ENCODE measurements at regions not wholly inside any gene's neighbourhood (a gene's known extent, or its start where the extent isn't known, plus 50 kb on each side); places are given as distances from the start of the nearest gene placed in this dataset.

DNA sequence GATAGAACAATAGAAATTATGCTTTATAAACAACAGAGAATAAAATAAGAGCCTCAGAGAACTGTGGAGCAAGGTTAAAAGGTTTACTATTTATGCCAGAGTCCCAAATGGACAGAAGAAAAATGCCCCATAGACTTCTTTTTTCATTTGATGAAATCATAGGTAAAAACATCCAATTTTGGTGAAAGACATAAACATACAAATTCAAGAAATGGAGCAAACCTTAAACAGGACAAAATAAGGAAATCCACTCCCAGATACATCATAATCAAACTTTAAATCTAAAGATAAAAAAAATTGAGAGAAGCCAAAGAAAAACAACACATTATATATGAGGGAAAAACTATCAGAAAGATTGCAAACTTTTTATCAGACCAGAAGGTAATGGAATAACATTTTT lies 182.8 kb downstream of the GADD45G start:
- Mint-ChIP-seq H3K4me1 (peaks cover 7% of the 10 kb centered on the region), H3K27ac (no peak overlapping the region)

DNA sequence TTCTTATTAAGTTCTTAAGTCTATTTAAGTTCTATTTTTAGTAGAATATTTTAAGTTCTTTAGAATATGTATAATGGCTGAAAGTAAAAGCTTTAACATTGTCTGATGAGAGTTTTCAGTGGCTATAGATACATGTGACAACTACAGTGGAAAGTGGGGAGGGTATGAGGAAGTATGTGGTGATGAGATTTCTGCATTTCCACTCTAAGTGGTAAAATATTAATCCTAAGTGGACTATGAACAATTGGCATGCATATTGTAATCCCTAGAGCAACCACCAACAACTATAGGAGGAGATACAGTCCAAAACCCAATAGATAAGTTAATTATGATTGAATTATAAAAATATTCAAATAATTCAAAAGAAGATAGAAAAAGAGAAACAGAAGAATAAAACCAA lies 183.6 kb downstream of the GADD45G start:
- DNase-seq = no peak
- TF ChIP-seq, protein P1, sequence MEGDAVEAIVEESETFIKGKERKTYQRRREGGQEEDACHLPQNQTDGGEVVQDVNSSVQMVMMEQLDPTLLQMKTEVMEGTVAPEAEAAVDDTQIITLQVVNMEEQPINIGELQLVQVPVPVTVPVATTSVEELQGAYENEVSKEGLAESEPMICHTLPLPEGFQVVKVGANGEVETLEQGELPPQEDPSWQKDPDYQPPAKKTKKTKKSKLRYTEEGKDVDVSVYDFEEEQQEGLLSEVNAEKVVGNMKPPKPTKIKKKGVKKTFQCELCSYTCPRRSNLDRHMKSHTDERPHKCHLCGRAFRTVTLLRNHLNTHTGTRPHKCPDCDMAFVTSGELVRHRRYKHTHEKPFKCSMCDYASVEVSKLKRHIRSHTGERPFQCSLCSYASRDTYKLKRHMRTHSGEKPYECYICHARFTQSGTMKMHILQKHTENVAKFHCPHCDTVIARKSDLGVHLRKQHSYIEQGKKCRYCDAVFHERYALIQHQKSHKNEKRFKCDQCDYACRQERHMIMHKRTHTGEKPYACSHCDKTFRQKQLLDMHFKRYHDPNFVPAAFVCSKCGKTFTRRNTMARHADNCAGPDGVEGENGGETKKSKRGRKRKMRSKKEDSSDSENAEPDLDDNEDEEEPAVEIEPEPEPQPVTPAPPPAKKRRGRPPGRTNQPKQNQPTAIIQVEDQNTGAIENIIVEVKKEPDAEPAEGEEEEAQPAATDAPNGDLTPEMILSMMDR (IDR thresholded peaks at IDR 0.05) = no peak
- peaks cover 10% of the 10 kb centered on the region for H3K27me3 Mint-ChIP-seq (ENCODE audit: low read depth, poor library complexity)
- no peaks in the 10 kb centered on the region for H3K36me3 Mint-ChIP-seq (ENCODE audit: low read depth)
- H3K4me3 Mint-ChIP-seq = no peak overlapping the region
- H3K9me3 Mint-ChIP-seq = peaks cover 13% of the 10 kb centered on the region
- no peak overlapping the region for H3K27ac Mint-ChIP-seq
- peaks cover 7% of the 10 kb centered on the region for H3K4me1 Mint-ChIP-seq

More for the DNA sequence above, 182.8 kb downstream of the GADD45G start:
- no peaks in the 10 kb centered on the region for H3K36me3 Mint-ChIP-seq (ENCODE audit: low read depth)
- H3K4me3 Mint-ChIP-seq = no peak overlapping the region
- H3K9me3 Mint-ChIP-seq = peaks cover 13% of the 10 kb centered on the region
- H3K27me3 Mint-ChIP-seq (ENCODE audit: low read depth, poor library complexity) = peaks cover 4% of the 10 kb centered on the region
- DNase-seq = no peak
- TF ChIP-seq, protein P1 (IDR thresholded peaks at IDR 0.05) = no peak

DNA sequence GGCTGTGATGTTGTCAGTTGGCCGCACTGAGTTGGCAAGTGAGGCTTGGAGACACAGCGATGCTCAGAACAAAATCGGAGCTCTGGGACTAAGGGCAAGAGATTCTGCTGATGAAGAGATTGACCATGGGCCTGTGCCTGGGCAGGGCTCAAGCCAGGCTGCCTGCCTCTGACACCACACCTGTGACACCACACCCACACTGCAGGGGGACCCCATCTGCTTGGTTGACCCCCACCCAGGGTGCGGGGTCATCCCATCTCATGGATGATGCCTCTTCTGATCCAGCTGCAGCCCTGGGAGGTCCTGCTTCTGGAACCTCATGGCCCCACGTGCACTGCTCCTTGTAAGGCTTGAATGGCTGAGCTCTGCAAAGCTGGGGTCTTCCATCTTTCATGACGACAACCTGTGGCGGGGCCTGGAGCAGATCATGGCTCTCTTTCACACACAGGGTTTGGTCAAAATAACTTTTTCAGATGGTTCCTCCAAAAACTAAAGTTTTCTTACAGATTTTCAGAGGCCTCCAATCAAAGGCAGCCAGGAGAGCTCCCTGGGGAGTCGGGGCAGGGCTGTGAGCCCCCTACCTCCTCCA lies 185.2 kb downstream of the GADD45G start:
- Mint-ChIP-seq H3K4me1 (peaks cover 8% of the 10 kb centered on the region), H3K36me3 (ENCODE audit: low read depth) (no peaks in the 10 kb centered on the region), H3K9me3 (peaks cover 13% of the 10 kb centered on the region), H3K27me3 (ENCODE audit: low read depth, poor library complexity) (peaks cover 14% of the 10 kb centered on the region), H3K4me3 (no peak overlapping the region), H3K27ac (no peak overlapping the region)
- no peak for DNase-seq
- TF ChIP-seq, protein P1 (IDR thresholded peaks at IDR 0.05) = no peak

DNA sequence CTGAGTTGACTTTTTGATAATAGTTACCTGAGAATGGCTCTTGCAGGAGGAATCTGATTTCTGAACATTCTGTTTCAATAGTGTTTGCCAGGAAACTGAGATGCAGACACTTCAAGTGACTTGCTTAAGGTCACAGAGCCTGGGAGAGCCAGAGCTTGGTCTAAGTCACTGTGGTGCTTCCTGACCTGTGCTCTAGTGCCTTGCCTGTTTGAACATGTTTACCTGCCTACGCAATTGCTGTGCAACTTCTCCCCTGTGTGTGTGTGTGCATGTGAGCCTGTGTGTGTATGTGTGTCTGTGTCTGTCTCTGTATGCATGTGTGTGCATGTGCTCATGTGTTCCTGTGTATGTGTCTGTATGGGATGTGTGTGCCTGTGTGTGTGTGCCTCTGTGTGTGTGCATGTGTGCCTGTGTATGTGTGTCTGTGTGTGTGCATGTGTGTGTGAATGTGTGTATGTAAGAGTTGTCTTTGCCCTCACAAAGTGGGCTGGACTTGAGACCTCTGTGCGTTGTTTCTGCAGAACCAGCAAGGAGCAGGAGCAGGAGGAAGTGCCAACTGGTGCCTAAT lies 185.8 kb downstream of the GADD45G start:
- Mint-ChIP-seq H3K27ac (no peak overlapping the region), H3K27me3 (ENCODE audit: low read depth, poor library complexity) (peaks cover 14% of the 10 kb centered on the region), H3K36me3 (ENCODE audit: low read depth) (no peaks in the 10 kb centered on the region), H3K4me3 (no peak overlapping the region), H3K9me3 (peaks cover 13% of the 10 kb centered on the region), H3K4me1 (peaks cover 14% of the 10 kb centered on the region)
- no peak for DNase-seq
- TF ChIP-seq, protein P1 (IDR thresholded peaks at IDR 0.05) = no peak

DNA sequence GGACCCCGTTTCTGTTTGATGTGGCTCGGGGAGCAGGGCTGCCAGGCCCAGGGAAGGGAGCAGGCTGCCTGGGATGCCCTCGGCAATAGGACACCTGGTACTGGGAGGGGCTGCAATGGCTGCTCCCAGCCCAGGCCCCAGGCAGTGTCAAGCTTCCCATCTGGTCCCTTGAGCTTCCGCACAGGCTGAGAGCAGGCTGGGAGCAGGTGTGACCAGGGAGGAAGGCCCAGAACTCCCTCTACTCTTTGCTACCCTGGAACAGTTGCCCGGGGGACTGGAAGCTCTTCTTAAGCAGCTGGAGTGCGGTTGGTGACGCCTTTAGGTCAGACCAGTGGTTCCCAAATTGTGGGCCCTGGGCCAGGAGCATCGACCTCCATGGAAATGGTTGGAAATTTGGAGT lies 186.9 kb downstream of the GADD45G start:
- TF ChIP-seq, protein P1 (IDR thresholded peaks at IDR 0.05) = no peak
- H3K27ac Mint-ChIP-seq = peak overlapping the region; percentile 93
- H3K4me3 Mint-ChIP-seq = no peak overlapping the region
- no peak for DNase-seq
- H3K4me1 Mint-ChIP-seq = peaks cover 16% of the 10 kb centered on the region
- no peaks in the 10 kb centered on the region for H3K36me3 Mint-ChIP-seq (ENCODE audit: low read depth)
- H3K27me3 Mint-ChIP-seq (ENCODE audit: low read depth, poor library complexity) = peaks cover 18% of the 10 kb centered on the region
- H3K9me3 Mint-ChIP-seq = peaks cover 13% of the 10 kb centered on the region
